Spleen (tissue), 11 donors: ENCODE measurements at regions not wholly inside any gene's neighbourhood (a gene's known extent, or its start where the extent isn't known, plus 50 kb on each side); places are given as distances from the start of the nearest gene placed in this dataset.
"Not testable (repeated sequence)": the region's sequence is repeated elsewhere in the genome, so short reads cannot be mapped to it uniquely, and the experiment has no call there.

Experiments
- DNase-seq: peaks from one replicate; pipeline ENCODE4 v3.0.0-alpha.2; 2020
- H3K27ac ChIP-seq, 8 donors: fragments of 200-600 bp; sonication (generic) in 7 of 8; 1 replicate in 4 of 8; 2 replicates in 4 of 8; pipeline versions ENCODE4 v1.5.0 to v1.8.0; 2016 to 2021; ENCODE audit warnings: inconsistent platforms in 4 of 8, mild to moderate bottlenecking in 4 of 8, moderate library complexity in 1 of 8
- H3K27me3 ChIP-seq, 7 donors: fragments of 200-600 bp; sonication (generic) in 6 of 7; replicated peaks in 1 of 7; 1 replicate in 4 of 7; 2 replicates in 3 of 7; pipeline versions ENCODE4 v1.5.0 to v1.8.0; 2016 to 2021; ENCODE audit warnings: inconsistent platforms in 3 of 7, mild to moderate bottlenecking in 1 of 7
- H3K36me3 ChIP-seq, 6 donors: fragments of 200-600 bp; sonication (generic) in 5 of 6; 1 replicate in 4 of 6; 2 replicates in 2 of 6; pipeline versions ENCODE4 v1.5.0 to v1.8.0; 2016 to 2021; ENCODE audit warnings: inconsistent platforms in 2 of 6
- H3K4me1 ChIP-seq, 6 donors: fragments of 200-600 bp; sonication (generic) in 5 of 6; 1 replicate in 3 of 6; 2 replicates in 3 of 6; pipeline versions ENCODE4 v1.5.0 to v1.8.0; 2016 to 2021; ENCODE audit warnings: inconsistent platforms in 3 of 6
- H3K4me3 ChIP-seq, 8 donors: fragments of 200-600 bp; sonication (generic) in 7 of 8; 1 replicate in 4 of 8; 2 replicates in 4 of 8; pipeline versions ENCODE4 v1.5.0 to v1.8.0; 2016 to 2021; ENCODE audit warnings: inconsistent platforms in 4 of 8, mild to moderate bottlenecking in 4 of 8, moderate library complexity in 2 of 8
- H3K9me3 ChIP-seq, 8 donors: fragments of 200-600 bp; sonication (generic) in 7 of 8; 1 replicate in 4 of 8; 2 replicates in 4 of 8; pipeline versions ENCODE4 v1.5.0 to v1.8.0; 2016 to 2021; ENCODE audit warnings: inconsistent platforms in 4 of 8
- CTCF ChIP-seq, 11 experiments: fragments of 200-600 bp in 7 of 11; fragments of 450-650 bp in 4 of 11; sonication (generic) in 4 of 11; IDR thresholded peaks in 8 of 11; conservative IDR thresholded peaks in 3 of 11; 1 replicate in 7 of 11; 2 replicates in 4 of 11; pipeline versions ENCODE4 v1.4.0 to v1.8.0; 2016 to 2021; ENCODE audit warnings: antibody characterized with exemption in 11 of 11, inconsistent platforms in 4 of 11, mild to moderate bottlenecking in 1 of 11
- POLR2A ChIP-seq, 3 donors: fragments of 450-650 bp; IDR thresholded peaks; one replicate each; pipeline ENCODE4 v1.5.1; 2017; ENCODE audit warnings: antibody characterized with exemption in 3 of 3, mild to moderate bottlenecking in 1 of 3
- POLR2AphosphoS5 ChIP-seq, 3 donors: sonication (generic); formaldehyde crosslinking; IDR thresholded peaks; one replicate each; pipeline ENCODE4 v1.5.1; 2017; ENCODE audit warnings: antibody characterized with exemption in 3 of 3
- WGBS, 5 donors: extraction: QIAGEN DNeasy Blood & Tissue Kit in 3 of 5; methylation state at CpG; one replicate each; pipeline versions ENCODE4 v1.1.5 to v1.1.7; 2013 to 2018; 5-methylcytosine and 5-hydroxymethylcytosine counted together
- intact Hi-C: fragments of 100-400 bp; cut with DNase I; formaldehyde crosslinking; loops from one replicate; pipeline ENCODE4 v1.15.0; 2023; ENCODE audit warnings: low total_unique reads
- donor health status: healthy with polysubstance abuse.
- donor health status: DM: no; HTN: no; CAD: no; lungs with moderate emphysema.
- donor health status: DM: no; HTN: no; CAD: no.
- donor health status: Bipolar disorder and iron deficiency.
- donor health status: healthy.
- donor health status: DM: no; HTN: no; CAD: no.
- donor health status: DM: yes; HTN: yes; CAD: no.

- no peak for TF ChIP-seq CTCF (IDR thresholded peaks at IDR 0.05 in 8 of 11, conservative IDR thresholded peaks at IDR 0.05 in 3 of 11)
- TF ChIP-seq POLR2AphosphoS5 (IDR thresholded peaks at IDR 0.05): no peak
- TF ChIP-seq POLR2A (IDR thresholded peaks at IDR 0.05): no peak
- DNase-seq: no peak
- Histone ChIP-seq H3K4me3 (no peak overlapping the region), H3K27me3 (no peaks in the 10 kb centered on the region), H3K27ac (no peak overlapping the region), H3K9me3 (no peaks in the 10 kb centered on the region), H3K4me1 (no peaks in the 10 kb centered on the region), H3K36me3 (no peaks in the 10 kb centered on the region)
- 89 to 94% (median 92%) methylated on average over 6 of the region's 6 CpGs for WGBS, 5 donors
- intact Hi-C loops: no loop called here
These were observed 51.2 kb upstream of the SGCE start for GRCh38 chr7:94706996-94707740.

GRCh38 chr7:94710256-94710655 is 54.3 kb upstream of the SGCE start:
- no peak for DNase-seq
- no peaks in the 10 kb centered on the region for H3K27me3 ChIP-seq
- no peaks in the 10 kb centered on the region for H3K9me3 ChIP-seq
- WGBS, 5 donors: 81 to 92% (median 84%) methylated on average over 2 of the region's 2 CpGs
- H3K4me3 ChIP-seq: no peak overlapping the region
- no peaks in the 10 kb centered on the region for H3K4me1 ChIP-seq
- H3K36me3 ChIP-seq: no peaks in the 10 kb centered on the region
- intact Hi-C loops: no loop called here
- TF ChIP-seq POLR2AphosphoS5 (IDR thresholded peaks at IDR 0.05) (no peak), POLR2A (IDR thresholded peaks at IDR 0.05) (no peak), CTCF (IDR thresholded peaks at IDR 0.05 in 8 of 11, conservative IDR thresholded peaks at IDR 0.05 in 3 of 11) (no peak)
- H3K27ac ChIP-seq: no peak overlapping the region

DNA sequence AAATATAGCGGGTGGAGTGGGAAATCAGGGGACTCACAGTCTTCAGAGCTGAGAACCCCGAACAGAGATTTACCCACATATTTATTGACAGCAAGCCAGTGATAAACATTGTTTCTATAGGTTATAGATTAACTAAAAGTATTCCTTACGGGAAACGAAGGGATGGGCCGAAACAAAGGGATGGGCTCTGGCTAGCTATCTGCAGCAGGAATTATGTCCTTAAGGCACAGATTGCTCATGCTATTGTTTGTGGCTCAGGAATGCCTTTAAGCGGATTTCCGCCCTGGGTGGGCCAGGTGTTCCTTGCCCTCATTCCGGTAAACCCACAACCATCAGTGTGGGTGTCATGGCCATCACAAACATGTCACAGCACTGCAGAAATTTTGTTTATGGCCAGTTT is 66.4 kb upstream of the SGCE start:
- WGBS, 5 donors: 89 to 97% (median 94%) methylated on average over 8 of the region's 8 CpGs
- H3K36me3 ChIP-seq, H3K27me3 ChIP-seq, intact Hi-C loops, H3K27ac ChIP-seq, H3K4me3 ChIP-seq, H3K4me1 ChIP-seq, DNase-seq: not testable (repeated sequence)
- peaks cover 0 to 13% (median 0%) of the 10 kb centered on the region in 8 donors for H3K9me3 ChIP-seq

DNA sequence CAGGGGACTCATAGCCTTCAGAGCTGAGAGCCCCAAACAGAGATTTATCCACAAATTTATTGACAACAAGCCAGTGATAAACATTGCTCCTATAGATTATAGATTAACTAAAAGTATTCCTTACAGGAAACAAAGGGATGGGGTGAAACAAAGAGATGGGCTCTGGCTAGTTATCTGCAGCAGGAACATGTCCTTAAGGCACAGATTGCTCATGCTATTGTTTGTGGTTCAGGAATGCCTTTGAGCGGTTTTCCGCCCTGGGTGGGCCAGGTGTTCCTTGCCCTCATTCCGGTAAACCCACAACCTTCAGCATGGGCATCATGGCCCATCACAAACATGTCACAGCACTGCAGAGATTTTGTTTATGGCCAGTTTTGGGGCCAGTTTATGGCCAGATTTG is 73.0 kb upstream of the SGCE start:
- intact Hi-C loops, H3K9me3 ChIP-seq, H3K4me3 ChIP-seq, H3K36me3 ChIP-seq, H3K27ac ChIP-seq, H3K27me3 ChIP-seq, DNase-seq, H3K4me1 ChIP-seq: not testable (repeated sequence)
- 88 to 99% (median 89%) methylated on average over 3 of the region's 3 CpGs for WGBS, 5 donors

DNA sequence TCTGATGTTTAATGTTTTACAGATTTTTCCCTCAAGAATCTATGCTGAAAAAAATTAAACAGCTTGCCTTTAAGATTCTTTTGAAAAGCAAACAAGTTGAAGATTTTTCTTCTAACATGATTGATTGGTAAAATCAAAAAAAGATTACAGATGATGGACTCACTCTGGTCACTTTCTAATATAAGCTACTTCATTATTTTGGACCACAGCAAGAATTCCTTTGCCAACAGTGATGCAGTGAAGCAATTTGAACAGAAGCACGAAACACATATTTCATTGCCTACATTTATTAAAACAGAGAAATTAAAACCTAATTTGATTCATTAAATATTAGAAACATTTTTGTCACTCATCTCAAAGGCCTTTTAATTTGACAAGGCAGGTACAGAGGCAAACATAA is 82.1 kb upstream of the SGCE start:
- H3K9me3 ChIP-seq: no peaks in the 10 kb centered on the region

More for the DNA sequence above, 82.1 kb upstream of the SGCE start:
- TF ChIP-seq POLR2A (IDR thresholded peaks at IDR 0.05) (no peak), POLR2AphosphoS5 (IDR thresholded peaks at IDR 0.05) (no peak), CTCF (IDR thresholded peaks at IDR 0.05 in 8 of 11, conservative IDR thresholded peaks at IDR 0.05 in 3 of 11) (no peak)
- Histone ChIP-seq H3K4me1 (no peaks in the 10 kb centered on the region), H3K4me3 (no peak overlapping the region), H3K27me3 (no peaks in the 10 kb centered on the region), H3K36me3 (no peaks in the 10 kb centered on the region), H3K27ac (no peak overlapping the region)
- no peak for DNase-seq
- intact Hi-C loops: no loop called here
- WGBS, 5 donors: 85 to 91% (median 89%) methylated on average over 1 of the region's 1 CpG
